ENCODE measurements at regions not wholly inside any gene's neighbourhood (a gene's known extent, or its start where the extent isn't known, plus 50 kb on each side); places are given as distances from the start of the nearest gene placed in this dataset.

GRCh38 chr5:45093377-45093776, 284.6 kb downstream of the MRPS30 start:
- Histone ChIP-seq H3K9me3 (no peaks in the 10 kb centered on the region), H3K27ac (no peak overlapping the region), H3K4me3 (no peak overlapping the region), H3K36me3 (no peaks in the 10 kb centered on the region), H3K4me1 (no peaks in the 10 kb centered on the region), H3K27me3 (no peaks in the 10 kb centered on the region)
- intact Hi-C loops (cut with DNase I; ENCODE audit: low total_unique reads) (no loop called here), in situ Hi-C loops (cut with MboI; ENCODE audit: low sequenced_read_pairs in 4 of 4) (no loop called here)
- ATAC-seq (no peak), DNase-seq (no peak)
- no peak for TF ChIP-seq CTCF (IDR thresholded peaks at IDR 0.05 in 4 of 5, conservative IDR thresholded peaks at IDR 0.05 in 1 of 5)
- no peak for TF ChIP-seq POLR2A (IDR thresholded peaks at IDR 0.05)

- no peak for ATAC-seq
- no peaks in the 10 kb centered on the region for H3K27me3 ChIP-seq
- no peak for DNase-seq
- TF ChIP-seq CTCF (IDR thresholded peaks at IDR 0.05 in 4 of 5, conservative IDR thresholded peaks at IDR 0.05 in 1 of 5) = no peak
- TF ChIP-seq POLR2A (IDR thresholded peaks at IDR 0.05) = no peak
- H3K27ac ChIP-seq = no peak overlapping the region
- no peak overlapping the region for H3K4me3 ChIP-seq
- intact Hi-C loops (cut with DNase I; ENCODE audit: low total_unique reads) = no loop called here
- in situ Hi-C loops (cut with MboI; ENCODE audit: low sequenced_read_pairs in 4 of 4) = no loop called here
- no peaks in the 10 kb centered on the region for H3K9me3 ChIP-seq
- H3K36me3 ChIP-seq = no peaks in the 10 kb centered on the region
- H3K4me1 ChIP-seq = no peaks in the 10 kb centered on the region
Measured at GRCh38 chr5:45094876-45095440, 286.2 kb downstream of the MRPS30 start.

GRCh38 chr5:45098483-45098882, 289.7 kb downstream of the MRPS30 start:
- in situ Hi-C loops (cut with MboI; ENCODE audit: low sequenced_read_pairs in 4 of 4) = no loop called here

GRCh38 chr5:45101146-45101545, 292.4 kb downstream of the MRPS30 start:
- in situ Hi-C loops (cut with MboI; ENCODE audit: low sequenced_read_pairs in 4 of 4) = no loop called here

More at GRCh38 chr5:45098483-45098882, 289.7 kb downstream of the MRPS30 start:
- ATAC-seq (no peak), DNase-seq (no peak)
- Histone ChIP-seq H3K9me3 (no peaks in the 10 kb centered on the region), H3K4me3 (no peak overlapping the region), H3K4me1 (no peaks in the 10 kb centered on the region), H3K27me3 (no peaks in the 10 kb centered on the region), H3K27ac (no peak overlapping the region), H3K36me3 (no peaks in the 10 kb centered on the region)
- intact Hi-C loops (cut with DNase I; ENCODE audit: low total_unique reads) = no loop called here
- TF ChIP-seq CTCF (IDR thresholded peaks at IDR 0.05 in 4 of 5, conservative IDR thresholded peaks at IDR 0.05 in 1 of 5) = no peak
- TF ChIP-seq POLR2A (IDR thresholded peaks at IDR 0.05) = no peak

More at GRCh38 chr5:45101146-45101545, 292.4 kb downstream of the MRPS30 start:
- Histone ChIP-seq H3K4me1 (no peaks in the 10 kb centered on the region), H3K9me3 (no peaks in the 10 kb centered on the region), H3K36me3 (no peaks in the 10 kb centered on the region), H3K27me3 (no peaks in the 10 kb centered on the region), H3K4me3 (no peak overlapping the region), H3K27ac (no peak overlapping the region)
- TF ChIP-seq POLR2A (IDR thresholded peaks at IDR 0.05) = no peak
- TF ChIP-seq CTCF (IDR thresholded peaks at IDR 0.05 in 4 of 5, conservative IDR thresholded peaks at IDR 0.05 in 1 of 5) = no peak
- intact Hi-C loops (cut with DNase I; ENCODE audit: low total_unique reads) = no loop called here
- ATAC-seq = no peak
- DNase-seq = no peak

All from gastrocnemius medialis (tissue), 4 donors.